ENCODE measurements at regions not wholly inside any gene's neighbourhood (a gene's known extent, or its start where the extent isn't known, plus 50 kb on each side); places are given as distances from the start of the nearest gene placed in this dataset.
"Not testable (repeated sequence)": the region's sequence is repeated elsewhere in the genome, so short reads cannot be mapped to it uniquely, and the experiment has no call there.

- DNase-seq (ENCODE audit: low read depth), result not testable (repeated sequence)
Observed at GRCh38 chr5:121665542-121665941, 186.1 kb upstream of the FTMT start.

GRCh38 chr5:121667292-121667691, 184.4 kb upstream of the FTMT start:
- no peak for DNase-seq (ENCODE audit: low read depth)

GRCh38 chr5:121668635-121669034, 183.0 kb upstream of the FTMT start:
- no peak for DNase-seq (ENCODE audit: low read depth)

DNA sequence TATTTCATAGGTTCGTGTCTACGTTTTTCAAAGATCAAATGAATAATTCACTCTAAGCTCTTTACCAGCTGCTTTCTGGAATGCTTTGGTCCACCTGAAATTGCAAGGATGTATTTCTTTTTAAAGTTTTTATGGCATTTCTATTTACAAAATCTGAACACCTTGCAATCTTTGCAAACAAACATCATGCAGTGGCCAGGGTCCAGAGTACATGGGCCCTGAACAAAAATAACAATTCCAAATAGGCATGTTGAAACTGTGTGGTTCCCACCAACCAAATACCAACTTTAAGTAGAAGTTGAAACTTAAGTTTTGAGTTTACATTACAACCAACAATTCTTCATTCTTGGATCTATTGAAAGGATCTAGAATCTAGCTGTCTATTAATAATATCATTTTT, 180.1 kb upstream of the FTMT start:
- DNase-seq (ENCODE audit: low read depth), result no peak

DNA sequence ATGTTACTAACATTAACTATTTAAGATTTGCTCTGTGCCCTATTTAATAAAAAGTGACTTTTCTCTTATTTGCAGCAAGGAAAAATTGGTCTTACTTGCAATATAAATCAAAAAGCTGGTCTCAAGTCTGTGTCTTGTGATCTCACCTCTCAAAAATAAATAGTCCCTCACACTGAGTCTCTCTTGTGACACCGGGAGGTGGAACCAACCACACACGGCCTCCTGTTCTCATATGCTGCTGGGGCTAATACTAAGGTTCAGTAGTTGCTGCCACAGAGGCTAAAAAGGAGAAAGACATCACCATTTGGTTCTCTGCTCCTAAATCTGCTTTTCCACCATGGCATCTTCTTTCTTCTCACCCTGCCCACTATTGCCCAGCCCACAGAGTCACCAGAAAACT, 175.8 kb upstream of the FTMT start:
- no peak for DNase-seq (ENCODE audit: low read depth)

DNA sequence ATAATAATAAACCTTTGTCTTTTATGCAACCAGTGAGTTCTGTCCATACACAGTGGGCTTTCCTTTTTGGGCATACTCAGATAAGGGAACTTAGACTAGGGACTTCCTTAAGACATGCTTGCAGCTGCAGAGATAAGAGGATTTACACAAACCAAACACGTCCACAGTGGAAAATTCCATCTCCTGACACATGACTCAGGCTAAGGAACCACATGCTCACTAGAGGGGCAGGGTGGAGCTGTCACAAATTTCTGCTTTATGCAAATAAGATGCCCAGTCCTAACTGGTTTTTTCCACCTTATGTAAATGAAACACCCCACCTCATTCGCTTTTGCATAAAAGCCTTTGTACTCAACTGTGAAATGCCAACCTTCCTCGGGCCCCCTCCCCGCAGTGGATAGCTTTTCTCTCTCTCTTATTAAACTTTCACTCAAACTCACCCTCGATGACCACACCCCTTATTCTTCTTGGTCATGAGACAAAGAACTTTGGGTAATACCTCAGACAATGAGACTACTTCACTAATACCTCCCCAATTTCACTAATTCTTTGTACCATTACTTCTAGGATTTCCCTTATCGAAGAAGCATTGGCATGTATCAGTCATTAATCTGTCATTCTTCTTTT, 170.3 kb upstream of the FTMT start:
- DNase-seq (ENCODE audit: low read depth), result no peak

GRCh38 chr5:121688126-121688525, 163.6 kb upstream of the FTMT start:
- DNase-seq (ENCODE audit: low read depth), result no peak

DNA sequence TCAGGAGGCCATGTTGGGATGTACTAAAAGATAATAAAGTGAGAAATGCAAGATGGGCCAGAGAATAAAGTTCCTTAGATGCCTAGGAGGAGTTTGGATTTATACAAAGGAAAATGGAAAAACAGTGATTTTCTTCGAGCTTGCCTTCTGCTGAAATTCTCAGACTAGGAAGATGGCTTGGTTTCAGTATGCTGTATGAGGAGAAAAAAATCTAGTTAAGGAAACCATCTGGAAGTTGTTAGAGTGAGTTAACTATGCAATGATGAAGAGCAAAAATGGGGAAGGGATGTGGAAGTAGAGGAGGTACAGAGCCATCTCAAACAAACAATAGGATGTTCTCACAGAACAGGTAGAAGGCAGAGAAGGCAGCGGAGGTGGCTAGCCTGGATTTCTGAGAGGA, 162.9 kb upstream of the FTMT start:
- DNase-seq (ENCODE audit: low read depth), result no peak

- no peak for DNase-seq (ENCODE audit: low read depth)
Observed at GRCh38 chr5:121691478-121691877, 160.2 kb upstream of the FTMT start.

GRCh38 chr5:121692158-121692557, 159.5 kb upstream of the FTMT start:
- no peak for DNase-seq (ENCODE audit: low read depth)

DNA sequence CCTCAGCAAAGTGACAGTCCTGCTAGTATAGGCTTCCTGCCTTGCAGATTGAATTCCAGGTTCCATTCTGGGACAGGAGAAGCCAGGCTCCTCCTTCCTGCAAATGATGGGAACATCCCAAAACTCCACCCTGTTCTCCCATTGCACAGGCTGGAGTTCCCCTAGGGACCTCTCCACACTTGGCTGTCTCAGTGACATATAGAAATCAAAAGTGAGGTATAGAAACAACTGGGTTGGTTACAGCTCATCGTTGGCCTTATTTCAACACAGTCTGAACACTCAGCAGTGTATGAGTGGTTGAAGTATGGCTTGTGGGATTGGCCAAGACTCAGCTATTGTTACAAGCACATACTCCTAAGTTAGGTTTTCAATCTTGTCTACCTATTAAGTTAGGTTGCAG, 157.8 kb upstream of the FTMT start:
- DNase-seq (ENCODE audit: low read depth), result no peak

GRCh38 chr5:121695307-121695706, 156.4 kb upstream of the FTMT start:
- no peak for DNase-seq (ENCODE audit: low read depth)

- DNase-seq (ENCODE audit: low read depth), result no peak
Observed at GRCh38 chr5:121698690-121699089, 153.0 kb upstream of the FTMT start.

GRCh38 chr5:121701731-121702130, 150.0 kb upstream of the FTMT start:
- DNase-seq (ENCODE audit: low read depth), result no peak

DNA sequence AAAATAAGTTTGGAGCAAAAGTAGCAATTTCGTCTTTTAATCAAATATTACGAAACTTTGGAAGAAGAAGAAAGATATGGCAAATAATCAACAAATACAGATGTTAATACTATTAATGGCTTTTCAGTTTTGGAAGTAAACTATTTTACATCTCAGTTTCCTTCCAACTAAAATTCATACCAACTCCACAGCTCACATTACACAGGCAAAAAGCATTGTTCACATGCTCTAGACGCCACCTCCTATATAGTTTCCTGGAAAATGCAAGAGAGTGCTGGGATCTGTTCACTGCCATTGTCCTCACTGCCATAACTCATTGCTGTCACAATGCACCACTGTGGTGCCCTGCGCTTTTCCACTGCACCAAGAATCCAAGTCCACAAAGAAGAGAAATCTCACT, 149.0 kb upstream of the FTMT start:
- DNase-seq (ENCODE audit: low read depth), result no peak

DNA sequence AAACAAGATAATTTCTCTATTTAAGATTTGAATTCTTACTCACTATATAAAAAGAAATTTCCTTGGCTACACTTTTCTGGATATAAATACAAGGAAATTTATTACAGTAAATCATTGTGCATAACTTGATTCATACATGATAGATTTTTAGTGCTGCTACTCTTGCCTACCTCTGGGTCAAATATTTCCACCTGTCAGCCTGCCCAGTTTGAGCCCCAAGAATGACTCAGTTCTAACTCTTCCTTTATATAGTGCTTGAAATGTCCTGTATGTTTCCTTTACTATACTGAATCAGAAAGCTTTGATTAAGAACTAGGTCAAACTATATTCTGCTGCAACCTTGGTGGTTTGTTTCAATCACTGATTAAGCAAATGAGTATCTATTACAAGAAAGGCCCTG, 147.4 kb upstream of the FTMT start:
- no peak for DNase-seq (ENCODE audit: low read depth)

DNA sequence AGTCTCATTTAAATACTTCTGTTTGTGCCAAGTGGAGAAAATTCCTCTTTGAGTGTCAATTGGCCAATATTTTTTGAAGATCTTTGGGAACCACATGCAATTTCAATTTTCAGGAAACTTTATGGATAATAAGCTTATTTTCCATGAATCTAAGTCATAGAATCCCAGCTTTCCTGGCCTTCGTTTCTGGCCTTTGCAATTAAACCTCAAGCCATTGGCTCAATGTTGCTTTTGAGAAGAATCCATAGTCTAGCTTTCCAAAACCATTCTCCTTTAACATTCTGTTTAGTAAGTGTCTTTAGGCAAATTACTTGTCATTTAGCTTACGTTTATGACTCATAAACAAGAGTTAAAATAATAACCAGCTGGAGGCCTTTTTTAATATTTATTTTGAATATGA, 145.0 kb upstream of the FTMT start:
- DNase-seq (ENCODE audit: low read depth), result no peak

- DNase-seq (ENCODE audit: low read depth), result no peak
Observed at GRCh38 chr5:121707178-121707577, 144.5 kb upstream of the FTMT start.

DNA sequence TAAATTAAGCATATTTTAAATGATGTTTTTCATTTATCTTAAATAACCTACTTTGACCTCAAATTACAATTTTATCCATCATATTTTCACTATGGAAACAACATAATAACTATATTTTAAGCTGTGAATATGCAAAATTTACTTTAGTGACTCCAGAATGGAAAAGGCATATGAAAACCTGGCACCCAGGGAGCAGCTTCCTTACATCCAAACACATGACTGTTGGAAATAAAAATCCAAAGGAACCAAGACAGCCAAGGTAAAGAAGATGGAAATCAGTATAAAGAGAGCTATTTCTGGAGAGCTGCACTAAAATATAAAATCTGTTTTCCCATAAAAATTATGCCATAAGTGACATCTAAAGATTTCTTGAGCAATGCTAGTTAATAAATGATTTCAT, 140.3 kb upstream of the FTMT start:
- DNase-seq (ENCODE audit: low read depth), result no peak

- no peak for DNase-seq (ENCODE audit: low read depth)
Observed at GRCh38 chr5:121719255-121719654, 132.4 kb upstream of the FTMT start.

DNA sequence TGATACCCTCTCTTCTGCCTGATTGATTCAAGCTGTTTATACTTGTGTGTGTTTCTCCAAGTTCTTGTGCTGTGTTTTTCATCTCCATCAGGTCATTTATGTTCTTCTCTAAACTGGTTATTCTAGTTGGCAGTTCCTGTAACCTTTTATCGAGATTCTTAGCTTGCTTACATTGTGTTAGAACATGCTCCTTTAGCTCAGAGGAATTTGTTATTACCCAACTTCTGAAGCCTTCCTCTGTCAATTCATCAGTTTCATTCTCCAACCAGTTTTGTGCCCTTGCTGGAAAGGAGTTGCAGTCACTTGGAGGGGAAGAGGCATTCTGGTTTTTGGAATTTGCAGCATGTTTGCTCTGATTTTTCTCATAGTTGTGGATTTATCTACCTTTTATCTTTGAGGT, 126.2 kb upstream of the FTMT start:
- no peak for DNase-seq (ENCODE audit: low read depth)

GRCh38 chr5:121726991-121727390, 124.7 kb upstream of the FTMT start:
- no peak for DNase-seq (ENCODE audit: low read depth)

- no peak for DNase-seq (ENCODE audit: low read depth)
Observed at GRCh38 chr5:121731377-121731776, 120.3 kb upstream of the FTMT start.

DNA sequence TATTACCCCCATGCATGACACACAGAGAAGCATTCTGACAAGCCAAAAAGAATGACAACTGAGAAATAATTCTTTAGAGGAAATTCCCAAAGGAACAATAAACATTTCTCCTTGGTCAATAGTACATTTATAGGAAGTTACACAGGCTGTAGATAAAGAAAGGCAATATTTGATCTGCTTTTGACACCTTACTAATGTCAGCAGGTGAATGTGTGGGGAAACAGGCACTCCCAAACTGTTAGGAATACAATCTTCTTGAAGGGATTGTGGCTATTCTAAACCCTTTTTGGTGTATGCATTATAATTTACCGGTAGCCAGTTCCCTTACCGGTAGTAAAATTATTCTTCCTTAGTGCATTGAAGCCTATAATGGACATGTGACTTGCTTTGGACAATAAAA, 116.1 kb upstream of the FTMT start:
- DNase-seq (ENCODE audit: low read depth), result no peak

- DNase-seq (ENCODE audit: low read depth), result no peak
Observed at GRCh38 chr5:121737120-121737519, 114.6 kb upstream of the FTMT start.
